Kidney epithelial cell (primary cell): ENCODE measurements at regions not wholly inside any gene's neighbourhood (a gene's known extent, or its start where the extent isn't known, plus 50 kb on each side); places are given as distances from the start of the nearest gene placed in this dataset.

Experiments
- DNase-seq: peaks from one replicate; pipeline ENCODE4 v3.0.0-alpha.2; 2010; ENCODE audit warnings: low read depth
- H3K27me3 ChIP-seq: 2 replicates; pipeline ENCODE4 v1.6.0; 2011; ENCODE audit warnings: low read length; ENCODE audit not compliant: control insufficient read depth, insufficient read depth
- H3K36me3 ChIP-seq: 2 replicates; pipeline ENCODE4 v1.5.1; 2011; ENCODE audit warnings: low read length; ENCODE audit not compliant: control insufficient read depth, insufficient read depth
- H3K4me3 ChIP-seq: 2 replicates; pipeline ENCODE4 v1.5.1; 2011; ENCODE audit warnings: low read depth, mild to moderate bottlenecking, control low read depth, low read length
- CTCF ChIP-seq: IDR thresholded peaks from 2 replicates; pipeline ENCODE4 v1.5.1; 2011; ENCODE audit warnings: mild to moderate bottlenecking, moderate library complexity, low read length, control low read depth, inconsistent platforms; ENCODE audit not compliant: insufficient read depth, poor library complexity, severe bottlenecking

- H3K4me3 ChIP-seq = no peak overlapping the region
- DNase-seq = no peak
- TF ChIP-seq CTCF = no peak
- no peaks in the 10 kb centered on the region for H3K27me3 ChIP-seq
- no peaks in the 10 kb centered on the region for H3K36me3 ChIP-seq
These were observed 188.5 kb upstream of the ARGLU1 start for GRCh38 chr13:106756446-106756845.

GRCh38 chr13:106755542-106755941, 187.6 kb upstream of the ARGLU1 start:
- Histone ChIP-seq H3K4me3 (no peak overlapping the region), H3K36me3 (no peaks in the 10 kb centered on the region), H3K27me3 (no peaks in the 10 kb centered on the region)
- TF ChIP-seq CTCF = no peak
- peak; percentile 41 for DNase-seq

- H3K27me3 ChIP-seq = no peaks in the 10 kb centered on the region
- DNase-seq = no peak
- TF ChIP-seq CTCF = no peak
These were observed 185.3 kb upstream of the ARGLU1 start for GRCh38 chr13:106753251-106753650.

GRCh38 chr13:106752584-106753170, 184.7 kb upstream of the ARGLU1 start:
- no peak for TF ChIP-seq CTCF
- no peak overlapping the region for H3K4me3 ChIP-seq
- no peaks in the 10 kb centered on the region for H3K27me3 ChIP-seq
- DNase-seq = no peak
- H3K36me3 ChIP-seq = no peaks in the 10 kb centered on the region

More at GRCh38 chr13:106753251-106753650, 185.3 kb upstream of the ARGLU1 start:
- H3K36me3 ChIP-seq = no peaks in the 10 kb centered on the region
- no peak overlapping the region for H3K4me3 ChIP-seq

- no peak for DNase-seq
- TF ChIP-seq CTCF = no peak
- no peaks in the 10 kb centered on the region for H3K27me3 ChIP-seq
- H3K36me3 ChIP-seq = no peaks in the 10 kb centered on the region
- H3K4me3 ChIP-seq = no peak overlapping the region
These were observed 180.8 kb upstream of the ARGLU1 start for GRCh38 chr13:106748785-106749184.

- H3K27me3 ChIP-seq = no peaks in the 10 kb centered on the region
- no peak for DNase-seq
- no peaks in the 10 kb centered on the region for H3K36me3 ChIP-seq
- no peak overlapping the region for H3K4me3 ChIP-seq
- TF ChIP-seq CTCF = no peak
These were observed 176.6 kb upstream of the ARGLU1 start for GRCh38 chr13:106744516-106744915.
